AG04450 (cell line): ENCODE measurements at regions not wholly inside any gene's neighbourhood (a gene's known extent, or its start where the extent isn't known, plus 50 kb on each side); places are given as distances from the start of the nearest gene placed in this dataset.
A peak's percentile ranks its signal among the peaks of the same experiment; 100 is the strongest.

Experiments
- CTCF ChIA-PET: fragments of 300-600, 350-600 bp; formaldehyde crosslinking; extraction: SDS; loops from one replicate; lab custom pipeline; 2022; ENCODE audit warnings: antibody characterized with exemption, inconsistent platforms; lab: Charles Lee
- POLR2A ChIA-PET: fragments of 350-600 bp; formaldehyde crosslinking; extraction: SDS; loops from one replicate; lab custom pipeline; 2021; ENCODE audit warnings: antibody characterized with exemption, inconsistent platforms; lab: Yijun Ruan, JAX
- DNase-seq: peaks from one replicate; pipeline ENCODE4 v3.0.0-alpha.2; 2011; ENCODE audit warnings: low read depth, low spot score
- H3K27ac ChIP-seq: one replicate; pipeline ENCODE4 v1.5.1; 2012; ENCODE audit warnings: low read depth, low read length, control low read depth
- H3K27me3 ChIP-seq: one replicate; pipeline ENCODE4 v1.6.0; 2012; ENCODE audit warnings: low read length; ENCODE audit not compliant: control insufficient read depth, insufficient read depth
- H3K4me3 ChIP-seq: 2 replicates; pipeline ENCODE4 v1.5.1; 2011; ENCODE audit warnings: mild to moderate bottlenecking, low read depth, low read length, control low read depth
- H3K9me3 ChIP-seq: 2 replicates; pipeline ENCODE4 v1.5.1; 2012; ENCODE audit warnings: low read length; ENCODE audit not compliant: control insufficient read depth, insufficient read depth
- CTCF ChIP-seq: IDR thresholded peaks from 2 replicates; pipeline ENCODE4 v1.5.1; 2011; ENCODE audit warnings: low read depth, low read length, control low read depth, inconsistent platforms

- no peaks in the 10 kb centered on the region for H3K27me3 ChIP-seq
- no peak overlapping the region for H3K27ac ChIP-seq
- CTCF ChIA-PET = no interaction called here
- no peaks in the 10 kb centered on the region for H3K9me3 ChIP-seq
- TF ChIP-seq CTCF = no peak
- no peak for DNase-seq
- POLR2A ChIA-PET = no interaction called here
- no peak overlapping the region for H3K4me3 ChIP-seq
Measured at GRCh38 chr4:111120191-111120590, 497.3 kb upstream of the PITX2 start.

- TF ChIP-seq CTCF = no peak
- ChIA-PET CTCF (no interaction called here), POLR2A (no interaction called here)
- no peak for DNase-seq
- no peak overlapping the region for H3K27ac ChIP-seq
- no peak overlapping the region for H3K4me3 ChIP-seq
- no peaks in the 10 kb centered on the region for H3K27me3 ChIP-seq
- no peaks in the 10 kb centered on the region for H3K9me3 ChIP-seq
Measured at GRCh38 chr4:111126340-111126739, 503.5 kb upstream of the PITX2 start.

GRCh38 chr4:111127841-111128240, 505.0 kb upstream of the PITX2 start:
- Histone ChIP-seq H3K27me3 (no peaks in the 10 kb centered on the region), H3K4me3 (no peak overlapping the region), H3K9me3 (no peaks in the 10 kb centered on the region), H3K27ac (no peak overlapping the region)
- no peak for TF ChIP-seq CTCF
- POLR2A ChIA-PET = no interaction called here
- no peak for DNase-seq
- CTCF ChIA-PET = no interaction called here

GRCh38 chr4:111128327-111128726, 505.4 kb upstream of the PITX2 start:
- no peak overlapping the region for H3K4me3 ChIP-seq
- no peak for DNase-seq
- H3K9me3 ChIP-seq = no peaks in the 10 kb centered on the region
- H3K27me3 ChIP-seq = no peaks in the 10 kb centered on the region
- H3K27ac ChIP-seq = no peak overlapping the region
- TF ChIP-seq CTCF = no peak
- ChIA-PET POLR2A (interaction anchor here (0.7 kb wide), 1 partner anchor 100 kb away, joined by 5 read pairs; no protein-coding TSS in a partner anchor), CTCF (no interaction called here)

GRCh38 chr4:111136438-111136837, 513.6 kb upstream of the PITX2 start:
- no peak overlapping the region for H3K4me3 ChIP-seq
- peak; percentile 41 for TF ChIP-seq CTCF
- ChIA-PET POLR2A (no interaction called here), CTCF (interaction anchor here (0.8 to 1.7 kb wide), 4 partner anchors 142 to 499 kb away, joined by 3 to 10 read pairs (median 6); no protein-coding TSS in a partner anchor)
- DNase-seq = no peak
- H3K9me3 ChIP-seq = no peaks in the 10 kb centered on the region; the same call in none of the 2 replicates
- no peaks in the 10 kb centered on the region for H3K27me3 ChIP-seq
- no peak overlapping the region for H3K27ac ChIP-seq
